ENCODE measurements at regions not wholly inside any gene's neighbourhood (a gene's known extent, or its start where the extent isn't known, plus 50 kb on each side); places are given as distances from the start of the nearest gene placed in this dataset.

DNA sequence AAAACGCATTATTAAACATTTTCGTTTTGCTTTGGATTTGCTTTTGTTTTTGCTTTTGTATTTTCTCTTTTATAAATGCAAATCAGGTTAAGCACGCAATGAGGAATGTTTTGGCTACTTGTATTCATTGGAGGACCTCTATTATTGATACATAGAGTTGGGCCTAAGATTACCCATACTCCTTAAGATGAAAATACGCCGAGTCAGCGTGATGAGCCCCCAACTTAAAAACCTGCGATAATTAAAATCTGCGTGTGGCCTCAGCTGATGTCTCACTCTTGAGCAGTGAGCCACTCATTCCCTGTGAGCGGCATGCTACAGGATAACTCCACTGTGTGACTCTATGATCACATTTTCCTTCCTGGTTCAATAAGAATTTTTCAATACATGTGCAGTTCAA lies 518.3 kb downstream of the IRX1 start:
- no peaks in the 10 kb centered on the region for H3K27me3 ChIP-seq (ENCODE audit: control insufficient read depth in 2 of 2, insufficient read depth in 2 of 2, low read length in 2 of 2)
- no peak for DNase-seq (ENCODE audit: low read depth, low spot score)
- no TSS peak for BruUV-seq (replicated peaks)
- H3K27ac ChIP-seq (ENCODE audit: insufficient read depth, low read depth, low read length) = no peak overlapping the region
- H4K20me1 ChIP-seq (replicated peaks; ENCODE audit: control insufficient read depth, extremely low read depth, insufficient read depth, low read length) = no peaks in the 10 kb centered on the region
- ChIA-PET CTCF (no interaction called here), POLR2A (no interaction called here)
- TF ChIP-seq, protein P1, sequence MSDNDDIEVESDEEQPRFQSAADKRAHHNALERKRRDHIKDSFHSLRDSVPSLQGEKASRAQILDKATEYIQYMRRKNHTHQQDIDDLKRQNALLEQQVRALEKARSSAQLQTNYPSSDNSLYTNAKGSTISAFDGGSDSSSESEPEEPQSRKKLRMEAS (IDR thresholded peaks at IDR 0.05; ENCODE audit: insufficient read depth, insufficient read length) = no peak
- no peak for TF ChIP-seq EZH2 (IDR thresholded peaks at IDR 0.05; ENCODE audit: borderline replicate concordance, low read depth, low read length, severe bottlenecking)
- no peak for TF ChIP-seq MYC (IDR thresholded peaks at IDR 0.05; ENCODE audit: low read depth, low read length)
- TF ChIP-seq, protein P2, sequence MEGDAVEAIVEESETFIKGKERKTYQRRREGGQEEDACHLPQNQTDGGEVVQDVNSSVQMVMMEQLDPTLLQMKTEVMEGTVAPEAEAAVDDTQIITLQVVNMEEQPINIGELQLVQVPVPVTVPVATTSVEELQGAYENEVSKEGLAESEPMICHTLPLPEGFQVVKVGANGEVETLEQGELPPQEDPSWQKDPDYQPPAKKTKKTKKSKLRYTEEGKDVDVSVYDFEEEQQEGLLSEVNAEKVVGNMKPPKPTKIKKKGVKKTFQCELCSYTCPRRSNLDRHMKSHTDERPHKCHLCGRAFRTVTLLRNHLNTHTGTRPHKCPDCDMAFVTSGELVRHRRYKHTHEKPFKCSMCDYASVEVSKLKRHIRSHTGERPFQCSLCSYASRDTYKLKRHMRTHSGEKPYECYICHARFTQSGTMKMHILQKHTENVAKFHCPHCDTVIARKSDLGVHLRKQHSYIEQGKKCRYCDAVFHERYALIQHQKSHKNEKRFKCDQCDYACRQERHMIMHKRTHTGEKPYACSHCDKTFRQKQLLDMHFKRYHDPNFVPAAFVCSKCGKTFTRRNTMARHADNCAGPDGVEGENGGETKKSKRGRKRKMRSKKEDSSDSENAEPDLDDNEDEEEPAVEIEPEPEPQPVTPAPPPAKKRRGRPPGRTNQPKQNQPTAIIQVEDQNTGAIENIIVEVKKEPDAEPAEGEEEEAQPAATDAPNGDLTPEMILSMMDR (IDR thresholded peaks at IDR 0.05; ENCODE audit: extremely low read depth in 1 of 2, insufficient read depth in 1 of 2, low read depth in 1 of 2, low read length in 2 of 2) = no peak
- no peak for TF ChIP-seq POLR2AphosphoS5 (IDR thresholded peaks at IDR 0.05; ENCODE audit: insufficient read depth, low read depth, low read length)
- no peak for TF ChIP-seq GATA2 (IDR thresholded peaks at IDR 0.05; ENCODE audit: insufficient read depth, insufficient read length, low read depth, low read length)
- no peak for TF ChIP-seq POLR2A (IDR thresholded peaks at IDR 0.05; ENCODE audit: low read depth, low read length)
- H3K9ac ChIP-seq (replicated peaks; ENCODE audit: extremely low read depth, insufficient read depth, low read length) = no peak overlapping the region
- H3K4me3 ChIP-seq (replicated peaks in 1 of 3; ENCODE audit: insufficient read depth in 1 of 3, low read depth in 1 of 3, low read length in 3 of 3) = no peak overlapping the region
- H3K79me2 ChIP-seq (ENCODE audit: control insufficient read depth, insufficient read depth, low read length) = no peaks in the 10 kb centered on the region
- no peak overlapping the region for H3K4me2 ChIP-seq (ENCODE audit: insufficient read depth, low read length)
- dilution Hi-C loops (cut with MboI; ENCODE audit: extremely low pct_ligation_motif_present, low sequenced_read_pairs) (no loop called here), intact Hi-C loops (cut with micrococcal nuclease) (no loop called here)
- no peaks in the 10 kb centered on the region for H3K4me1 ChIP-seq (ENCODE audit: control insufficient read depth, extremely low read depth, insufficient read depth, low read length)
- no peaks in the 10 kb centered on the region for H3K9me1 ChIP-seq (replicated peaks; ENCODE audit: control insufficient read depth, extremely low read depth, insufficient read depth, low read length)
- H3K9me3 ChIP-seq (replicated peaks; ENCODE audit: control insufficient read depth, insufficient read depth, low read length) = peaks cover 3% of the 10 kb centered on the region
- no peak overlapping the region for H2AFZ ChIP-seq (ENCODE audit: low read depth, low read length)
- no peak for FAIRE-seq
- no peaks in the 10 kb centered on the region for H3K36me3 ChIP-seq (ENCODE audit: control insufficient read depth in 2 of 2, extremely low read depth in 1 of 2, insufficient read depth in 2 of 2, low read length in 2 of 2)

DNA sequence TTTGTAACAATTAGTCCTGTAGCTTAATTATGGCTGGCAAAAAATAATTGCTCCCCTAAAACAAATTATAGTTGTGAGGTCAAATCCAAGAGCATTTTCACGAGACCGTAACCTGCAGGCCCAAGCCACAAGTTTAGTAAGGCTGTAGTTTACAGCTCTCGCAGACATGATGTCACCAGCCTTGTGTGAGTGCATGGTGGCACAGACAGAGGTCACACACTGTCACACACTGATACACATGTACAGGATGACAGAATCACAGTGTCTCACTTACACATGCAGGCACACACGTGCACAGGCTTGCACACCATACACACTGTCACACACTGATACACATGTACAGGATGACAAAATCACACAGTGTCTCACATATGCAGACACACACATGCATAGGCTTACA lies 518.8 kb downstream of the IRX1 start:
- H2AFZ ChIP-seq (ENCODE audit: low read depth, low read length) = no peak overlapping the region
- no peak overlapping the region for H3K9ac ChIP-seq (replicated peaks; ENCODE audit: extremely low read depth, insufficient read depth, low read length)
- H3K4me1 ChIP-seq (ENCODE audit: control insufficient read depth, extremely low read depth, insufficient read depth, low read length) = no peaks in the 10 kb centered on the region
- H3K9me1 ChIP-seq (replicated peaks; ENCODE audit: control insufficient read depth, extremely low read depth, insufficient read depth, low read length) = no peaks in the 10 kb centered on the region
- H3K27ac ChIP-seq (ENCODE audit: insufficient read depth, low read depth, low read length) = no peak overlapping the region
- intact Hi-C loops (cut with micrococcal nuclease) = no loop called here
- DNase-seq (ENCODE audit: low read depth, low spot score) (no peak), FAIRE-seq (no peak)
- H3K4me3 ChIP-seq (replicated peaks in 1 of 3; ENCODE audit: insufficient read depth in 1 of 3, low read depth in 1 of 3, low read length in 3 of 3) = no peak overlapping the region
- dilution Hi-C loops (cut with MboI; ENCODE audit: extremely low pct_ligation_motif_present, low sequenced_read_pairs) = no loop called here
- POLR2A ChIA-PET = no interaction called here
- H3K4me2 ChIP-seq (ENCODE audit: insufficient read depth, low read length) = no peak overlapping the region
- TF ChIP-seq, protein P1 (IDR thresholded peaks at IDR 0.05; ENCODE audit: insufficient read depth, insufficient read length) = no peak
- no peak for TF ChIP-seq POLR2A (IDR thresholded peaks at IDR 0.05; ENCODE audit: low read depth, low read length)
- no peak for TF ChIP-seq MYC (IDR thresholded peaks at IDR 0.05; ENCODE audit: low read depth, low read length)
- no peak for TF ChIP-seq GATA2 (IDR thresholded peaks at IDR 0.05; ENCODE audit: insufficient read depth, insufficient read length, low read depth, low read length)
- no peak for TF ChIP-seq JUN (IDR thresholded peaks at IDR 0.05; ENCODE audit: borderline replicate concordance, insufficient read depth, insufficient read length, low read depth)
- TF ChIP-seq EZH2 (IDR thresholded peaks at IDR 0.05; ENCODE audit: borderline replicate concordance, low read depth, low read length, severe bottlenecking) = no peak
- no peaks in the 10 kb centered on the region for H3K36me3 ChIP-seq (ENCODE audit: control insufficient read depth in 2 of 2, extremely low read depth in 1 of 2, insufficient read depth in 2 of 2, low read length in 2 of 2)
- CTCF ChIA-PET = no interaction called here
- no peaks in the 10 kb centered on the region for H3K27me3 ChIP-seq (ENCODE audit: control insufficient read depth in 2 of 2, insufficient read depth in 2 of 2, low read length in 2 of 2)
- BruUV-seq (replicated peaks) = no TSS peak
- H4K20me1 ChIP-seq (replicated peaks; ENCODE audit: control insufficient read depth, extremely low read depth, insufficient read depth, low read length) = no peaks in the 10 kb centered on the region
- H3K79me2 ChIP-seq (ENCODE audit: control insufficient read depth, insufficient read depth, low read length) = no peaks in the 10 kb centered on the region
- peaks cover 3% of the 10 kb centered on the region for H3K9me3 ChIP-seq (replicated peaks; ENCODE audit: control insufficient read depth, insufficient read depth, low read length)
